A549 (cell line): ENCODE measurements at regions not wholly inside any gene's neighbourhood (a gene's known extent, or its start where the extent isn't known, plus 50 kb on each side); places are given as distances from the start of the nearest gene placed in this dataset.

Source experiments
- CHD4 ChIP-seq: fragments of 200-600 bp; sonication (generic); IDR thresholded peaks from 2 replicates; pipeline ENCODE4 v1.6.1; 2016; ENCODE audit warnings: antibody characterized with exemption, mild to moderate bottlenecking, borderline replicate concordance
- GATA3 ChIP-seq: IDR thresholded peaks from 2 replicates; pipeline ENCODE4 v1.6.1; 2012; ENCODE audit warnings: borderline replicate concordance
- POLR2A ChIP-seq: IDR thresholded peaks from 2 replicates; pipeline ENCODE4 v1.6.1; 2012; ENCODE audit warnings: mild to moderate bottlenecking, low read length
- POLR2AphosphoS2 ChIP-seq: conservative IDR thresholded peaks from 2 replicates; pipeline ENCODE4 v1.6.1; 2012; ENCODE audit warnings: low read length, improper control_type of control experiment, inconsistent platforms
- TP53 ChIP-seq: fragments of 250-450 bp; sonication (Bioruptor Pico); IDR thresholded peaks from 2 replicates; pipeline ENCODE4 v1.5.0; 2021; ENCODE audit warnings: mild to moderate bottlenecking, moderate library complexity
- TF ChIP-seq, protein P1 (sequence below): fragments of >200 bp; sonication (Bioruptor Twin); formaldehyde crosslinking; IDR thresholded peaks from 3 replicates; pipeline ENCODE4 v1.5.1; 2016

DNA sequence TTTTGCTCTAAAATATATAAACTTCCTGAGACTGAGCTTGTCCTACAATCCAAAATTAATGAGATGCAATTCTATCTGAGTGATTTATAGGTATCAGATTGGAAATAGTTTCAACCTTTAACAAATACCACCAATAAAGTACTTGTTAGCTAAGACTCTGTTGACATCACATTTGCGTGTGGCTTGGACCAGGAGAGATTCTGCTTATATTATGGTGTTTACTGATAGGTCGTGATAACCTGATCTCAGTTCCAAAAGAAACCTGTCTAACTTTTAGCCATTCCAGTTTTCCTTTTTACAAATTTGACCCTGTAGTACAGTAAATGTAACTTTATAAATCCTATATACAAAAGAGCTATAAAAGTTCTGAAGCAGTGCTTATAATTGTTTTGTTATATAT lies 78.4 kb upstream of the ABCA12 start:
- TF ChIP-seq POLR2A (no peak), GATA3 (no peak), CHD4 (no peak), POLR2AphosphoS2 (no peak), TP53 (no peak)
- TF ChIP-seq, protein P1, sequence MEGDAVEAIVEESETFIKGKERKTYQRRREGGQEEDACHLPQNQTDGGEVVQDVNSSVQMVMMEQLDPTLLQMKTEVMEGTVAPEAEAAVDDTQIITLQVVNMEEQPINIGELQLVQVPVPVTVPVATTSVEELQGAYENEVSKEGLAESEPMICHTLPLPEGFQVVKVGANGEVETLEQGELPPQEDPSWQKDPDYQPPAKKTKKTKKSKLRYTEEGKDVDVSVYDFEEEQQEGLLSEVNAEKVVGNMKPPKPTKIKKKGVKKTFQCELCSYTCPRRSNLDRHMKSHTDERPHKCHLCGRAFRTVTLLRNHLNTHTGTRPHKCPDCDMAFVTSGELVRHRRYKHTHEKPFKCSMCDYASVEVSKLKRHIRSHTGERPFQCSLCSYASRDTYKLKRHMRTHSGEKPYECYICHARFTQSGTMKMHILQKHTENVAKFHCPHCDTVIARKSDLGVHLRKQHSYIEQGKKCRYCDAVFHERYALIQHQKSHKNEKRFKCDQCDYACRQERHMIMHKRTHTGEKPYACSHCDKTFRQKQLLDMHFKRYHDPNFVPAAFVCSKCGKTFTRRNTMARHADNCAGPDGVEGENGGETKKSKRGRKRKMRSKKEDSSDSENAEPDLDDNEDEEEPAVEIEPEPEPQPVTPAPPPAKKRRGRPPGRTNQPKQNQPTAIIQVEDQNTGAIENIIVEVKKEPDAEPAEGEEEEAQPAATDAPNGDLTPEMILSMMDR, result no peak
